ENCODE measurements at regions not wholly inside any gene's neighbourhood (a gene's known extent, or its start where the extent isn't known, plus 50 kb on each side); places are given as distances from the start of the nearest gene placed in this dataset.

DNA sequence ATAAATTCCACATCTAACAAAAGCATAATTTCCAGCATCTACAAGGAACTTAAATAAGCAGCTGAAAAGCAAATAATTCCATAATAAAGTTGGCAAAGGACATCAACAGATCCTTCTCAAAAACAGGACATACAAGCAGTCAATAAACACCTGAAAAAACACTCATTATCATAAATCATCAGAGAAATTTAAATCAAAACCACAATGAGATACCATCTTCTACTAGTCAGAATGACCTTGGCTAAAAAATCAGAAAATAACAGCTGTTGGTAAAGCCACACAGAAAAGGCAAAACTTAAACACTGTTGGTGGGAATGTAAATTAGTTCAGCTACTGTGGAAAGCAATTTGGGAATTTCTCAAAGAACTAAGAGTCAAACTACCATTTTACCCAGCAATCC is 1371.1 kb upstream of the ACO1 start (continued):
- TF ChIP-seq, protein P1, sequence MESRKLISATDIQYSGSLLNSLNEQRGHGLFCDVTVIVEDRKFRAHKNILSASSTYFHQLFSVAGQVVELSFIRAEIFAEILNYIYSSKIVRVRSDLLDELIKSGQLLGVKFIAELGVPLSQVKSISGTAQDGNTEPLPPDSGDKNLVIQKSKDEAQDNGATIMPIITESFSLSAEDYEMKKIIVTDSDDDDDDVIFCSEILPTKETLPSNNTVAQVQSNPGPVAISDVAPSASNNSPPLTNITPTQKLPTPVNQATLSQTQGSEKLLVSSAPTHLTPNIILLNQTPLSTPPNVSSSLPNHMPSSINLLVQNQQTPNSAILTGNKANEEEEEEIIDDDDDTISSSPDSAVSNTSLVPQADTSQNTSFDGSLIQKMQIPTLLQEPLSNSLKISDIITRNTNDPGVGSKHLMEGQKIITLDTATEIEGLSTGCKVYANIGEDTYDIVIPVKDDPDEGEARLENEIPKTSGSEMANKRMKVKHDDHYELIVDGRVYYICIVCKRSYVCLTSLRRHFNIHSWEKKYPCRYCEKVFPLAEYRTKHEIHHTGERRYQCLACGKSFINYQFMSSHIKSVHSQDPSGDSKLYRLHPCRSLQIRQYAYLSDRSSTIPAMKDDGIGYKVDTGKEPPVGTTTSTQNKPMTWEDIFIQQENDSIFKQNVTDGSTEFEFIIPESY (IDR thresholded peaks at IDR 0.05; ENCODE audit: extremely low read depth, insufficient replicate concordance, low read length): no peak
- no peak for TF ChIP-seq EZH2 (IDR thresholded peaks at IDR 0.05)
- no peak for TF ChIP-seq SRF (IDR thresholded peaks at IDR 0.05; ENCODE audit: low read depth)
- TF ChIP-seq, protein P2, sequence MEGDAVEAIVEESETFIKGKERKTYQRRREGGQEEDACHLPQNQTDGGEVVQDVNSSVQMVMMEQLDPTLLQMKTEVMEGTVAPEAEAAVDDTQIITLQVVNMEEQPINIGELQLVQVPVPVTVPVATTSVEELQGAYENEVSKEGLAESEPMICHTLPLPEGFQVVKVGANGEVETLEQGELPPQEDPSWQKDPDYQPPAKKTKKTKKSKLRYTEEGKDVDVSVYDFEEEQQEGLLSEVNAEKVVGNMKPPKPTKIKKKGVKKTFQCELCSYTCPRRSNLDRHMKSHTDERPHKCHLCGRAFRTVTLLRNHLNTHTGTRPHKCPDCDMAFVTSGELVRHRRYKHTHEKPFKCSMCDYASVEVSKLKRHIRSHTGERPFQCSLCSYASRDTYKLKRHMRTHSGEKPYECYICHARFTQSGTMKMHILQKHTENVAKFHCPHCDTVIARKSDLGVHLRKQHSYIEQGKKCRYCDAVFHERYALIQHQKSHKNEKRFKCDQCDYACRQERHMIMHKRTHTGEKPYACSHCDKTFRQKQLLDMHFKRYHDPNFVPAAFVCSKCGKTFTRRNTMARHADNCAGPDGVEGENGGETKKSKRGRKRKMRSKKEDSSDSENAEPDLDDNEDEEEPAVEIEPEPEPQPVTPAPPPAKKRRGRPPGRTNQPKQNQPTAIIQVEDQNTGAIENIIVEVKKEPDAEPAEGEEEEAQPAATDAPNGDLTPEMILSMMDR (IDR thresholded peaks at IDR 0.05 in 2 of 3, conservative IDR thresholded peaks at IDR 0.05 in 1 of 3; ENCODE audit: borderline replicate concordance in 1 of 3, insufficient read depth in 1 of 3, low read depth in 2 of 3, low read length in 2 of 3): no peak
- TF ChIP-seq ZNF274 (IDR thresholded peaks at IDR 0.05; ENCODE audit: low read depth, low read length): no peak

DNA sequence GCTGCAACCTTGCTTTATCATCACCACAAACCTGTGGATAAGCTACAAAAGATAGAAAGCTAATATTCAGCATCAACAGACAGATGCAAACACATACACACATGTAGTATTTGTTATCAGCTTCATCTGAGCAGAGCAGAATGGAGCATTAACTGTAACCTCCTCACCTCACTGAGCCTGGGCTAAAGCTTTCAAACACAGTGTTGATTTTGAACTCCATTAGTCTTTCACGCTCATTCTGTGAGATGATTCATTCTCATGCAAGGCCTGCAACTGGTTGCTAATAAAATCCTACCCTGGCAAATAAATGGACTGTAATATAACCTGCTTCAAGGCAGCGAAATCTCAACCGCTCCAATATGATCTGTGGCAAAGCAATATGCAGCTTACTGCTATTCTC is 1360.6 kb upstream of the ACO1 start:
- TF ChIP-seq, protein P3, sequence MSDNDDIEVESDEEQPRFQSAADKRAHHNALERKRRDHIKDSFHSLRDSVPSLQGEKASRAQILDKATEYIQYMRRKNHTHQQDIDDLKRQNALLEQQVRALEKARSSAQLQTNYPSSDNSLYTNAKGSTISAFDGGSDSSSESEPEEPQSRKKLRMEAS (IDR thresholded peaks at IDR 0.05): no peak
- TF ChIP-seq, protein P4, sequence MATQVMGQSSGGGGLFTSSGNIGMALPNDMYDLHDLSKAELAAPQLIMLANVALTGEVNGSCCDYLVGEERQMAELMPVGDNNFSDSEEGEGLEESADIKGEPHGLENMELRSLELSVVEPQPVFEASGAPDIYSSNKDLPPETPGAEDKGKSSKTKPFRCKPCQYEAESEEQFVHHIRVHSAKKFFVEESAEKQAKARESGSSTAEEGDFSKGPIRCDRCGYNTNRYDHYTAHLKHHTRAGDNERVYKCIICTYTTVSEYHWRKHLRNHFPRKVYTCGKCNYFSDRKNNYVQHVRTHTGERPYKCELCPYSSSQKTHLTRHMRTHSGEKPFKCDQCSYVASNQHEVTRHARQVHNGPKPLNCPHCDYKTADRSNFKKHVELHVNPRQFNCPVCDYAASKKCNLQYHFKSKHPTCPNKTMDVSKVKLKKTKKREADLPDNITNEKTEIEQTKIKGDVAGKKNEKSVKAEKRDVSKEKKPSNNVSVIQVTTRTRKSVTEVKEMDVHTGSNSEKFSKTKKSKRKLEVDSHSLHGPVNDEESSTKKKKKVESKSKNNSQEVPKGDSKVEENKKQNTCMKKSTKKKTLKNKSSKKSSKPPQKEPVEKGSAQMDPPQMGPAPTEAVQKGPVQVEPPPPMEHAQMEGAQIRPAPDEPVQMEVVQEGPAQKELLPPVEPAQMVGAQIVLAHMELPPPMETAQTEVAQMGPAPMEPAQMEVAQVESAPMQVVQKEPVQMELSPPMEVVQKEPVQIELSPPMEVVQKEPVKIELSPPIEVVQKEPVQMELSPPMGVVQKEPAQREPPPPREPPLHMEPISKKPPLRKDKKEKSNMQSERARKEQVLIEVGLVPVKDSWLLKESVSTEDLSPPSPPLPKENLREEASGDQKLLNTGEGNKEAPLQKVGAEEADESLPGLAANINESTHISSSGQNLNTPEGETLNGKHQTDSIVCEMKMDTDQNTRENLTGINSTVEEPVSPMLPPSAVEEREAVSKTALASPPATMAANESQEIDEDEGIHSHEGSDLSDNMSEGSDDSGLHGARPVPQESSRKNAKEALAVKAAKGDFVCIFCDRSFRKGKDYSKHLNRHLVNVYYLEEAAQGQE (IDR thresholded peaks at IDR 0.05; ENCODE audit: low read depth): no peak
- no peak for TF ChIP-seq EZH2phosphoT487 (IDR thresholded peaks at IDR 0.05; ENCODE audit: borderline replicate concordance)
- no peak for TF ChIP-seq ZFX (IDR thresholded peaks at IDR 0.05)
- no peak for TF ChIP-seq YY1 (IDR thresholded peaks at IDR 0.05; ENCODE audit: extremely low read depth, insufficient replicate concordance, low read depth, low read length)
- no peak for TF ChIP-seq RAD21 (IDR thresholded peaks at IDR 0.05; ENCODE audit: low read depth)
- TF ChIP-seq, protein P1 (IDR thresholded peaks at IDR 0.05; ENCODE audit: extremely low read depth, insufficient replicate concordance, low read length): no peak
- TF ChIP-seq POLR2AphosphoS5 (IDR thresholded peaks at IDR 0.05; ENCODE audit: low read depth, low read length): no peak
- TF ChIP-seq TCF7L2 (IDR thresholded peaks at IDR 0.05; ENCODE audit: borderline replicate concordance, extremely low read depth, insufficient read depth, insufficient read length): no peak
- no peak for TF ChIP-seq SP1 (IDR thresholded peaks at IDR 0.05; ENCODE audit: low read depth)
- no peak for TF ChIP-seq CBX3 (IDR thresholded peaks at IDR 0.05; ENCODE audit: low read depth)
- no peak for DNase-seq (ENCODE audit: low read depth, low spot score)
- Histone ChIP-seq H3K27ac (ENCODE audit: low read depth, low read length) (no peak overlapping the region), H3K4me3 (replicated peaks in 1 of 2; ENCODE audit: low read depth in 1 of 2, low read length in 2 of 2) (no peak overlapping the region), H3K4me1 (ENCODE audit: control insufficient read depth in 1 of 2, insufficient read depth in 2 of 2, low read length in 2 of 2) (no peaks in the 10 kb centered on the region), H2AFZ (ENCODE audit: low read depth, low read length, poor library complexity, severe bottlenecking) (no peak overlapping the region), H3K36me3 (ENCODE audit: control insufficient read depth in 1 of 2, insufficient read depth in 2 of 2, low read length in 2 of 2) (no peaks in the 10 kb centered on the region), H3K79me2 (ENCODE audit: insufficient read depth, low read length) (no peaks in the 10 kb centered on the region), H3K4me2 (ENCODE audit: low read length) (no peak overlapping the region), H4K20me1 (ENCODE audit: insufficient read depth) (no peaks in the 10 kb centered on the region), H3K9me2 (ENCODE audit: insufficient read depth) (no peaks in the 10 kb centered on the region), H3K9me3 (ENCODE audit: control insufficient read depth in 1 of 2, insufficient read depth in 1 of 2, low read depth in 1 of 2, low read length in 2 of 2) (no peaks in the 10 kb centered on the region), H3K9ac (ENCODE audit: low read length) (no peak overlapping the region), H3K27me3 (ENCODE audit: insufficient read depth, low read length) (no peaks in the 10 kb centered on the region)
- ChIA-PET RAD21 (ENCODE audit: low non-redundant PET in 1 of 2, low total read pairs in 2 of 2, uncharacterized antibody in 2 of 2, unreplicated experiment in 2 of 2) (no interaction called here), POLR2A (no interaction called here), CTCF (no interaction called here)
- no TSS peak for BruUV-seq (replicated peaks)
- ATAC-seq: no peak
- intact Hi-C loops (cut with micrococcal nuclease): no loop called here
